Suprapubic skin (tissue), 4 donors: ENCODE measurements at regions not wholly inside any gene's neighbourhood (a gene's known extent, or its start where the extent isn't known, plus 50 kb on each side); places are given as distances from the start of the nearest gene placed in this dataset.

Experiments
- CTCF ChIP-seq, 2 donors: fragments of 200-600 bp in 1 of 2; fragments of 450-650 bp in 1 of 2; sonication (generic) in 1 of 2; IDR thresholded peaks; one replicate each; pipeline ENCODE4 v1.5.1; 2016 to 2019; ENCODE audit warnings: antibody characterized with exemption in 2 of 2, mild to moderate bottlenecking in 1 of 2, moderate library complexity in 1 of 2
- EP300 ChIP-seq: sonication (generic); formaldehyde crosslinking; IDR thresholded peaks from one replicate; pipeline ENCODE4 v1.6.1; 2017; ENCODE audit warnings: antibody characterized with exemption
- POLR2A ChIP-seq, 2 donors: fragments of 450-650 bp; IDR thresholded peaks; one replicate each; pipeline ENCODE4 v1.6.1; 2017; ENCODE audit warnings: antibody characterized with exemption in 2 of 2, mild to moderate bottlenecking in 2 of 2, moderate library complexity in 2 of 2
- POLR2AphosphoS5 ChIP-seq, 3 donors: sonication (generic); formaldehyde crosslinking; IDR thresholded peaks; one replicate each; pipeline ENCODE4 v1.6.1; 2017; ENCODE audit warnings: antibody characterized with exemption in 3 of 3

- no peak for TF ChIP-seq CTCF (IDR thresholded peaks at IDR 0.05)
- no peak for TF ChIP-seq POLR2AphosphoS5 (IDR thresholded peaks at IDR 0.05)
- no peak for TF ChIP-seq POLR2A (IDR thresholded peaks at IDR 0.05)
- TF ChIP-seq EP300: no peak
Measured at GRCh38 chr1:201609661-201610318, 70.9 kb downstream of the NAV1 start.
